HepG2 (cell line): ENCODE measurements at regions not wholly inside any gene's neighbourhood (a gene's known extent, or its start where the extent isn't known, plus 50 kb on each side); places are given as distances from the start of the nearest gene placed in this dataset.

Experiments
- HOXD1 ChIP-seq: sonication (generic); formaldehyde crosslinking; IDR thresholded peaks from 2 replicates; pipeline ENCODE4 v1.5.0; 2020; ENCODE audit warnings: missing genetic modification reagents
- MAZ ChIP-seq, 2 experiments: sonication (generic) in 1 of 2; formaldehyde crosslinking in 1 of 2; IDR thresholded peaks; 2 replicates each; pipeline versions ENCODE4 v1.5.0 to v1.6.1; 2012 to 2020; ENCODE audit warnings: low read depth in 2 of 2, mild to moderate bottlenecking in 2 of 2, borderline replicate concordance in 1 of 2, improper control_type of control experiment in 1 of 2, low read length in 1 of 2, missing genetic modification reagents in 1 of 2, moderate library complexity in 1 of 2
- ZNF263 ChIP-seq: sonication (generic); formaldehyde crosslinking; IDR thresholded peaks from 2 replicates; pipeline ENCODE4 v1.4.0; 2020; ENCODE audit warnings: missing genetic modification reagents
- ZNF7 ChIP-seq: IDR thresholded peaks from 2 replicates; pipeline ENCODE4 v1.6.1; 2016; ENCODE audit warnings: missing biosample characterization, missing genetic modification reagents
- TF ChIP-seq, protein P1 (sequence below), 2 experiments: fragments of 450-650 bp in 1 of 2; sonication (generic) in 1 of 2; formaldehyde crosslinking in 1 of 2; IDR thresholded peaks; 2 replicates each; pipeline versions ENCODE4 v1.6.1 to v1.8.0; 2016 to 2022; ENCODE audit warnings: antibody characterized with exemption in 1 of 2, mild to moderate bottlenecking in 1 of 2, missing genetic modification reagents in 1 of 2
- TF ChIP-seq, protein P2 (sequence below): sonication (generic); formaldehyde crosslinking; IDR thresholded peaks from 2 replicates; pipeline ENCODE4 v1.4.0; 2020; ENCODE audit warnings: missing genetic modification reagents
- TF ChIP-seq, protein P3 (sequence below): sonication (generic); formaldehyde crosslinking; conservative IDR thresholded peaks from 2 replicates; pipeline ENCODE4 v1.4.0; 2020; ENCODE audit warnings: missing genetic modification reagents
- TF ChIP-seq, protein P4 (sequence below): sonication (generic); formaldehyde crosslinking; IDR thresholded peaks from 2 replicates; pipeline ENCODE4 v1.4.0; 2020; ENCODE audit warnings: missing genetic modification reagents

DNA sequence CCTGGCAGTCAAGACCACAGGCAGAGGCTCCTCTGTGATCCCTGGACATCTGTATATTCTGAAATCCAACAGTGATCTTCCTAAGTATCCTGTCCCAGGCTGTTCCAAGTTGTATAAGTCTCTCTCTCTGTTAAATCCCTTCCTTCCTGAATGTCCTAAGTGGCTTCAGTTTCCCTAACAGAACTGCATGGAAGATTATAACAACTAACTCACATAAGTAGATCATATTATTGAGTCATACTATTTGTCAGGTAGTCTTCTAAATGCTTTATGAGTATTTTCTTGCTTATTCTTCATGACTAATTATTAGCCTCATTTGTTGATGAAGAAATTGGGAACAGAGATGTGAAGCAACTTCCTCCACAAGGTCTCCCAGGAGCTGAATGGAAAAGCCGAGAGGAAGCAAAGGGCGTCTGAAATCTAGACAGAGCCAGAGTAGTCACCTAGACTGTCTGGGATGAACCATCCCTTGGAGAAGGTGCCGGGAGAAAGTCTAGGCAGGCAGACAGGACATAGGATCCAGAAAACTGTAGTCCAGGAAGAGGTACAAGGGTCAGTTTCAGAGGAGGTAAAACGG is 93.2 kb upstream of the FAT3 start (continued):
- TF ChIP-seq, protein P1, sequence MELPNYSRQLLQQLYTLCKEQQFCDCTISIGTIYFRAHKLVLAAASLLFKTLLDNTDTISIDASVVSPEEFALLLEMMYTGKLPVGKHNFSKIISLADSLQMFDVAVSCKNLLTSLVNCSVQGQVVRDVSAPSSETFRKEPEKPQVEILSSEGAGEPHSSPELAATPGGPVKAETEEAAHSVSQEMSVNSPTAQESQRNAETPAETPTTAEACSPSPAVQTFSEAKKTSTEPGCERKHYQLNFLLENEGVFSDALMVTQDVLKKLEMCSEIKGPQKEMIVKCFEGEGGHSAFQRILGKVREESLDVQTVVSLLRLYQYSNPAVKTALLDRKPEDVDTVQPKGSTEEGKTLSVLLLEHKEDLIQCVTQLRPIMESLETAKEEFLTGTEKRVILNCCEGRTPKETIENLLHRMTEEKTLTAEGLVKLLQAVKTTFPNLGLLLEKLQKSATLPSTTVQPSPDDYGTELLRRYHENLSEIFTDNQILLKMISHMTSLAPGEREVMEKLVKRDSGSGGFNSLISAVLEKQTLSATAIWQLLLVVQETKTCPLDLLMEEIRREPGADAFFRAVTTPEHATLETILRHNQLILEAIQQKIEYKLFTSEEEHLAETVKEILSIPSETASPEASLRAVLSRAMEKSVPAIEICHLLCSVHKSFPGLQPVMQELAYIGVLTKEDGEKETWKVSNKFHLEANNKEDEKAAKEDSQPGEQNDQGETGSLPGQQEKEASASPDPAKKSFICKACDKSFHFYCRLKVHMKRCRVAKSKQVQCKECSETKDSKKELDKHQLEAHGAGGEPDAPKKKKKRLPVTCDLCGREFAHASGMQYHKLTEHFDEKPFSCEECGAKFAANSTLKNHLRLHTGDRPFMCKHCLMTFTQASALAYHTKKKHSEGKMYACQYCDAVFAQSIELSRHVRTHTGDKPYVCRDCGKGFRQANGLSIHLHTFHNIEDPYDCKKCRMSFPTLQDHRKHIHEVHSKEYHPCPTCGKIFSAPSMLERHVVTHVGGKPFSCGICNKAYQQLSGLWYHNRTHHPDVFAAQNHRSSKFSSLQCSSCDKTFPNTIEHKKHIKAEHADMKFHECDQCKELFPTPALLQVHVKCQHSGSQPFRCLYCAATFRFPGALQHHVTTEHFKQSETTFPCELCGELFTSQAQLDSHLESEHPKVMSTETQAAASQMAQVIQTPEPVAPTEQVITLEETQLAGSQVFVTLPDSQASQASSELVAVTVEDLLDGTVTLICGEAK (IDR thresholded peaks at IDR 0.05), result no peak
- TF ChIP-seq, protein P1 (CRISPR knock-in tag; IDR thresholded peaks at IDR 0.05), result no peak
- TF ChIP-seq, protein P2, sequence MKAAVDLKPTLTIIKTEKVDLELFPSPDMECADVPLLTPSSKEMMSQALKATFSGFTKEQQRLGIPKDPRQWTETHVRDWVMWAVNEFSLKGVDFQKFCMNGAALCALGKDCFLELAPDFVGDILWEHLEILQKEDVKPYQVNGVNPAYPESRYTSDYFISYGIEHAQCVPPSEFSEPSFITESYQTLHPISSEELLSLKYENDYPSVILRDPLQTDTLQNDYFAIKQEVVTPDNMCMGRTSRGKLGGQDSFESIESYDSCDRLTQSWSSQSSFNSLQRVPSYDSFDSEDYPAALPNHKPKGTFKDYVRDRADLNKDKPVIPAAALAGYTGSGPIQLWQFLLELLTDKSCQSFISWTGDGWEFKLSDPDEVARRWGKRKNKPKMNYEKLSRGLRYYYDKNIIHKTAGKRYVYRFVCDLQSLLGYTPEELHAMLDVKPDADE (CRISPR knock-in tag), result no peak
- TF ChIP-seq ZNF7, result no peak
- TF ChIP-seq ZNF263 (CRISPR knock-in tag), result no peak
- TF ChIP-seq, protein P3, sequence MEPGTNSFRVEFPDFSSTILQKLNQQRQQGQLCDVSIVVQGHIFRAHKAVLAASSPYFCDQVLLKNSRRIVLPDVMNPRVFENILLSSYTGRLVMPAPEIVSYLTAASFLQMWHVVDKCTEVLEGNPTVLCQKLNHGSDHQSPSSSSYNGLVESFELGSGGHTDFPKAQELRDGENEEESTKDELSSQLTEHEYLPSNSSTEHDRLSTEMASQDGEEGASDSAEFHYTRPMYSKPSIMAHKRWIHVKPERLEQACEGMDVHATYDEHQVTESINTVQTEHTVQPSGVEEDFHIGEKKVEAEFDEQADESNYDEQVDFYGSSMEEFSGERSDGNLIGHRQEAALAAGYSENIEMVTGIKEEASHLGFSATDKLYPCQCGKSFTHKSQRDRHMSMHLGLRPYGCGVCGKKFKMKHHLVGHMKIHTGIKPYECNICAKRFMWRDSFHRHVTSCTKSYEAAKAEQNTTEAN (CRISPR knock-in tag), result no peak
- no peak for TF ChIP-seq HOXD1 (CRISPR knock-in tag)
- TF ChIP-seq, protein P4, sequence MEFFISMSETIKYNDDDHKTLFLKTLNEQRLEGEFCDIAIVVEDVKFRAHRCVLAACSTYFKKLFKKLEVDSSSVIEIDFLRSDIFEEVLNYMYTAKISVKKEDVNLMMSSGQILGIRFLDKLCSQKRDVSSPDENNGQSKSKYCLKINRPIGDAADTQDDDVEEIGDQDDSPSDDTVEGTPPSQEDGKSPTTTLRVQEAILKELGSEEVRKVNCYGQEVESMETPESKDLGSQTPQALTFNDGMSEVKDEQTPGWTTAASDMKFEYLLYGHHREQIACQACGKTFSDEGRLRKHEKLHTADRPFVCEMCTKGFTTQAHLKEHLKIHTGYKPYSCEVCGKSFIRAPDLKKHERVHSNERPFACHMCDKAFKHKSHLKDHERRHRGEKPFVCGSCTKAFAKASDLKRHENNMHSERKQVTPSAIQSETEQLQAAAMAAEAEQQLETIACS (CRISPR knock-in tag), result no peak
- no peak for TF ChIP-seq MAZ (IDR thresholded peaks at IDR 0.05; ENCODE audit: borderline replicate concordance, low read depth, low read length)
- no peak for TF ChIP-seq MAZ (CRISPR knock-in tag; IDR thresholded peaks at IDR 0.05; ENCODE audit: low read depth)
- TF ChIP-seq, all 625 proteins: peak for 0
